Trophoblast cell (in vitro differentiated cells and primary cell): ENCODE measurements at regions not wholly inside any gene's neighbourhood (a gene's known extent, or its start where the extent isn't known, plus 50 kb on each side); places are given as distances from the start of the nearest gene placed in this dataset.

Experiments
- DNase-seq, 2 donors: peaks; one replicate each; pipeline ENCODE4 v3.0.0-alpha.2; 2016
- H2AFZ ChIP-seq: 2 replicates; pipeline ENCODE4 v1.6.1; 2013; ENCODE audit warnings: low read length, moderate library complexity, mild to moderate bottlenecking; ENCODE audit not compliant: insufficient read depth, poor library complexity
- H2AK5ac ChIP-seq: 2 replicates; pipeline ENCODE4 v1.6.1; 2013; ENCODE audit warnings: mild to moderate bottlenecking, low read length
- H2BK120ac ChIP-seq: 2 replicates; pipeline ENCODE4 v1.6.1; 2013; ENCODE audit warnings: low read length, mild to moderate bottlenecking, moderate library complexity; ENCODE audit not compliant: insufficient read depth, poor library complexity
- H2BK12ac ChIP-seq: 2 replicates; pipeline ENCODE4 v1.6.1; 2013; ENCODE audit warnings: mild to moderate bottlenecking, low read length, moderate library complexity
- H2BK5ac ChIP-seq: 2 replicates; pipeline ENCODE4 v1.6.1; 2013; ENCODE audit warnings: low read length, low read depth, moderate library complexity, mild to moderate bottlenecking; ENCODE audit not compliant: poor library complexity
- H3K14ac ChIP-seq: 2 replicates; pipeline ENCODE4 v1.6.1; 2013; ENCODE audit warnings: mild to moderate bottlenecking, low read length
- H3K18ac ChIP-seq: 2 replicates; pipeline ENCODE4 v1.6.1; 2013; ENCODE audit warnings: mild to moderate bottlenecking, low read length
- H3K23ac ChIP-seq: 2 replicates; pipeline ENCODE4 v1.6.1; 2013; ENCODE audit warnings: low read length
- H3K27ac ChIP-seq: 2 replicates; pipeline ENCODE4 v1.5.1; 2013; ENCODE audit warnings: low read depth, mild to moderate bottlenecking, inconsistent platforms, low read length, moderate library complexity
- H3K27me3 ChIP-seq: 2 replicates; pipeline ENCODE4 v1.6.1; 2013; ENCODE audit warnings: inconsistent platforms, mild to moderate bottlenecking, low read length, moderate library complexity; ENCODE audit not compliant: insufficient read depth
- H3K36me3 ChIP-seq, 2 experiments: 1 replicate in 1 of 2; 2 replicates in 1 of 2; pipeline ENCODE4 v1.6.1; 2013; ENCODE audit warnings: low read length in 2 of 2, mild to moderate bottlenecking in 2 of 2, moderate library complexity in 1 of 2; ENCODE audit not compliant: insufficient read depth in 2 of 2, control insufficient read depth in 1 of 2
- H3K4ac ChIP-seq: 2 replicates; pipeline ENCODE4 v1.6.1; 2013; ENCODE audit warnings: low read depth, mild to moderate bottlenecking, low read length, moderate library complexity
- H3K4me1 ChIP-seq, 2 experiments: 1 replicate in 1 of 2; 2 replicates in 1 of 2; pipeline ENCODE4 v1.6.1; 2013; ENCODE audit warnings: low read length in 2 of 2, mild to moderate bottlenecking in 2 of 2, moderate library complexity in 1 of 2; ENCODE audit not compliant: insufficient read depth in 2 of 2, control insufficient read depth in 1 of 2
- H3K4me2 ChIP-seq: 2 replicates; pipeline ENCODE4 v1.6.1; 2013; ENCODE audit warnings: inconsistent platforms, mild to moderate bottlenecking, low read length, moderate library complexity
- H3K4me3 ChIP-seq: 2 replicates; pipeline ENCODE4 v1.5.1; 2013; ENCODE audit warnings: mild to moderate bottlenecking, low read depth, low read length, inconsistent platforms
- H3K79me1 ChIP-seq: one replicate; pipeline ENCODE4 v1.6.1; 2013; ENCODE audit warnings: low read length
- H3K79me2 ChIP-seq: 2 replicates; pipeline ENCODE4 v1.6.1; 2013; ENCODE audit warnings: low read length, mild to moderate bottlenecking; ENCODE audit not compliant: control insufficient read depth, insufficient read depth, poor library complexity
- H3K9ac ChIP-seq: 2 replicates; pipeline ENCODE4 v1.6.1; 2013; ENCODE audit warnings: mild to moderate bottlenecking, low read length
- H3K9me3 ChIP-seq: 2 replicates; pipeline ENCODE4 v1.6.1; 2013; ENCODE audit warnings: low read depth, mild to moderate bottlenecking, control low read depth, inconsistent platforms, low read length; ENCODE audit not compliant: insufficient read depth
- H4K12ac ChIP-seq: 2 replicates; pipeline ENCODE4 v1.6.1; 2013; ENCODE audit warnings: low read depth, mild to moderate bottlenecking, low read length, moderate library complexity
- H4K8ac ChIP-seq: 2 replicates; pipeline ENCODE4 v1.6.1; 2013; ENCODE audit warnings: low read depth, mild to moderate bottlenecking, low read length, moderate library complexity
- H4K91ac ChIP-seq: one replicate; pipeline ENCODE4 v1.6.1; 2013; ENCODE audit warnings: low read depth, mild to moderate bottlenecking, low read length, moderate library complexity
- WGBS: extraction: QIAGEN DNeasy Blood & Tissue Kit; methylation state at CpG from one replicate; pipeline ENCODE4 v1.1.7; 2013; ENCODE audit warnings: missing lambda C conversion rate; ENCODE audit not compliant: insufficient read length, insufficient coverage; ENCODE audit errors: extremely low coverage; 5-methylcytosine and 5-hydroxymethylcytosine counted together

GRCh38 chr5:68381060-68381459 is 165.5 kb downstream of the PIK3R1 start:
- no CpG with 5 or more reads among the region's 3 CpGs for WGBS

GRCh38 chr5:68381909-68382308 is 166.4 kb downstream of the PIK3R1 start:
- Histone ChIP-seq H3K79me2 (no peaks in the 10 kb centered on the region), H4K91ac (no peak overlapping the region), H4K8ac (no peak overlapping the region), H2AK5ac (no peak overlapping the region), H3K36me3 (no peaks in the 10 kb centered on the region), H3K9me3 (no peaks in the 10 kb centered on the region), H3K9ac (no peak overlapping the region), H3K18ac (no peak overlapping the region), H3K79me1 (no peaks in the 10 kb centered on the region), H2BK120ac (no peak overlapping the region), H3K14ac (no peak overlapping the region), H2AFZ (no peak overlapping the region), H3K27ac (no peak overlapping the region), H4K12ac (no peak overlapping the region), H2BK5ac (no peak overlapping the region), H2BK12ac (no peak overlapping the region), H3K27me3 (no peaks in the 10 kb centered on the region), H3K4me1 (no peaks in the 10 kb centered on the region), H3K4me2 (no peak overlapping the region), H3K4me3 (no peak overlapping the region), H3K23ac (no peak overlapping the region), H3K4ac (no peak overlapping the region)
- WGBS: no CpG with 5 or more reads among the region's 3 CpGs
- DNase-seq: no peak

More at GRCh38 chr5:68381060-68381459, 165.5 kb downstream of the PIK3R1 start:
- Histone ChIP-seq H4K12ac (no peak overlapping the region), H3K4me3 (no peak overlapping the region), H3K4me1 (no peaks in the 10 kb centered on the region), H3K79me2 (no peaks in the 10 kb centered on the region), H3K14ac (no peak overlapping the region), H3K9ac (no peak overlapping the region), H3K27me3 (no peaks in the 10 kb centered on the region), H2BK120ac (no peak overlapping the region), H3K36me3 (no peaks in the 10 kb centered on the region), H3K4ac (no peak overlapping the region), H3K4me2 (no peak overlapping the region), H3K23ac (no peak overlapping the region), H3K27ac (no peak overlapping the region), H2AK5ac (no peak overlapping the region), H3K18ac (no peak overlapping the region), H2AFZ (no peak overlapping the region), H2BK5ac (no peak overlapping the region), H3K79me1 (no peaks in the 10 kb centered on the region), H2BK12ac (no peak overlapping the region), H4K8ac (no peak overlapping the region), H4K91ac (no peak overlapping the region), H3K9me3 (no peaks in the 10 kb centered on the region)
- no peak for DNase-seq

GRCh38 chr5:68382640-68383039 is 167.1 kb downstream of the PIK3R1 start:
- H2AK5ac ChIP-seq: no peak overlapping the region
- no peak overlapping the region for H4K8ac ChIP-seq

GRCh38 chr5:68383888-68384310 is 168.3 kb downstream of the PIK3R1 start:
- no peaks in the 10 kb centered on the region for H3K79me1 ChIP-seq
- H3K27me3 ChIP-seq: no peaks in the 10 kb centered on the region
- H3K14ac ChIP-seq: no peak overlapping the region
- no peaks in the 10 kb centered on the region for H3K79me2 ChIP-seq
- peak in 1 of 2 donors; percentile 20 for DNase-seq
- no peak overlapping the region for H4K8ac ChIP-seq
- no peak overlapping the region for H3K9ac ChIP-seq
- H3K27ac ChIP-seq: no peak overlapping the region
- H3K4me3 ChIP-seq: no peak overlapping the region
- no peak overlapping the region for H2BK5ac ChIP-seq
- H3K18ac ChIP-seq: no peak overlapping the region
- no peak overlapping the region for H4K91ac ChIP-seq
- no peak overlapping the region for H2BK12ac ChIP-seq
- H3K9me3 ChIP-seq: no peaks in the 10 kb centered on the region
- no peaks in the 10 kb centered on the region for H3K36me3 ChIP-seq
- H3K4me2 ChIP-seq: no peak overlapping the region
- no peak overlapping the region for H2AK5ac ChIP-seq
- H3K4ac ChIP-seq: no peak overlapping the region
- no peak overlapping the region for H4K12ac ChIP-seq
- H2BK120ac ChIP-seq: no peak overlapping the region
- no CpG with 5 or more reads among the region's 2 CpGs for WGBS
- H2AFZ ChIP-seq: no peak overlapping the region
- no peak overlapping the region for H3K23ac ChIP-seq
- no peaks in the 10 kb centered on the region for H3K4me1 ChIP-seq

More at GRCh38 chr5:68382640-68383039, 167.1 kb downstream of the PIK3R1 start:
- no peak overlapping the region for H4K12ac ChIP-seq
- no peaks in the 10 kb centered on the region for H3K27me3 ChIP-seq
- H3K36me3 ChIP-seq: no peaks in the 10 kb centered on the region
- no peaks in the 10 kb centered on the region for H3K4me1 ChIP-seq
- no peaks in the 10 kb centered on the region for H3K79me2 ChIP-seq
- no peak overlapping the region for H3K4me2 ChIP-seq
- no peak overlapping the region for H3K4me3 ChIP-seq
- H3K4ac ChIP-seq: no peak overlapping the region
- no peak overlapping the region for H3K18ac ChIP-seq
- H3K23ac ChIP-seq: no peak overlapping the region
- H2AFZ ChIP-seq: no peak overlapping the region
- no peak overlapping the region for H2BK120ac ChIP-seq
- no peak overlapping the region for H3K9ac ChIP-seq
- H3K27ac ChIP-seq: no peak overlapping the region
- DNase-seq: no peak
- H4K91ac ChIP-seq: no peak overlapping the region
- H3K9me3 ChIP-seq: no peaks in the 10 kb centered on the region
- H2BK12ac ChIP-seq: no peak overlapping the region
- no peak overlapping the region for H2BK5ac ChIP-seq
- no peak overlapping the region for H3K14ac ChIP-seq
- no peaks in the 10 kb centered on the region for H3K79me1 ChIP-seq
